Breast epithelium (tissue), 3 donors: ENCODE measurements at regions not wholly inside any gene's neighbourhood (a gene's known extent, or its start where the extent isn't known, plus 50 kb on each side); places are given as distances from the start of the nearest gene placed in this dataset.

Source experiments
- POLR2AphosphoS5 ChIP-seq, 3 donors: sonication (generic); formaldehyde crosslinking; IDR thresholded peaks; one replicate each; pipeline ENCODE4 v1.6.1; 2017; ENCODE audit warnings: antibody characterized with exemption in 3 of 3
- TF ChIP-seq, protein P1 (sequence below), 3 donors: fragments of 450-650 bp; IDR thresholded peaks; one replicate each; pipeline ENCODE4 v1.5.1; 2016 to 2017; ENCODE audit warnings: antibody characterized with exemption in 3 of 3, mild to moderate bottlenecking in 3 of 3, moderate library complexity in 3 of 3

DNA sequence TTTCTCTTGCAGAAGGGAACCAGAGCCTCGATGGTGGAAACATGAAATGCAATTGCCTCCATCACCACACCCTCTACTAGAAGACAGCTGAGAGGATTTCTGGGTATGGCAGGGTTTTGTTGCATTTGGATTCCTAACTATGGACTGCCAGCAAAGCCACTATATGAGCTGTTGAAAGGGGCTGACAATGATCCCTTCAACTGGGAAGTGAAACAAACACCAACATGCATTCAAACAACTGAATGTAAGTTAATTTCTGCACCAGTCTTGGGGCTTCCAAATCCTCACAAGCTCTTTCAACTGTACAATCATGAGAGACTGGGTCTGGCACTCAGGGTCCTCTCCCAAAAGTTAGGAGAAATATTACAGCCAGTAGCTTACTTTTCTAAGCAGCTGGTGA is 116.7 kb upstream of the PLCL2 start:
- TF ChIP-seq, protein P1, sequence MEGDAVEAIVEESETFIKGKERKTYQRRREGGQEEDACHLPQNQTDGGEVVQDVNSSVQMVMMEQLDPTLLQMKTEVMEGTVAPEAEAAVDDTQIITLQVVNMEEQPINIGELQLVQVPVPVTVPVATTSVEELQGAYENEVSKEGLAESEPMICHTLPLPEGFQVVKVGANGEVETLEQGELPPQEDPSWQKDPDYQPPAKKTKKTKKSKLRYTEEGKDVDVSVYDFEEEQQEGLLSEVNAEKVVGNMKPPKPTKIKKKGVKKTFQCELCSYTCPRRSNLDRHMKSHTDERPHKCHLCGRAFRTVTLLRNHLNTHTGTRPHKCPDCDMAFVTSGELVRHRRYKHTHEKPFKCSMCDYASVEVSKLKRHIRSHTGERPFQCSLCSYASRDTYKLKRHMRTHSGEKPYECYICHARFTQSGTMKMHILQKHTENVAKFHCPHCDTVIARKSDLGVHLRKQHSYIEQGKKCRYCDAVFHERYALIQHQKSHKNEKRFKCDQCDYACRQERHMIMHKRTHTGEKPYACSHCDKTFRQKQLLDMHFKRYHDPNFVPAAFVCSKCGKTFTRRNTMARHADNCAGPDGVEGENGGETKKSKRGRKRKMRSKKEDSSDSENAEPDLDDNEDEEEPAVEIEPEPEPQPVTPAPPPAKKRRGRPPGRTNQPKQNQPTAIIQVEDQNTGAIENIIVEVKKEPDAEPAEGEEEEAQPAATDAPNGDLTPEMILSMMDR (IDR thresholded peaks at IDR 0.05) = no peak
- no peak for TF ChIP-seq POLR2AphosphoS5 (IDR thresholded peaks at IDR 0.05)
